ENCODE measurements at regions not wholly inside any gene's neighbourhood (a gene's known extent, or its start where the extent isn't known, plus 50 kb on each side); places are given as distances from the start of the nearest gene placed in this dataset.

GRCh38 chr9:74117731-74118130 lies 379.4 kb upstream of the RORB start:
- TF ChIP-seq POLR2AphosphoS5 (IDR thresholded peaks at IDR 0.05; ENCODE audit: low read depth, low read length) (no peak), RFX5 (IDR thresholded peaks at IDR 0.05; ENCODE audit: low read length) (no peak), MEF2A (IDR thresholded peaks at IDR 0.05; ENCODE audit: borderline replicate concordance, low read depth) (no peak), CTCF (IDR thresholded peaks at IDR 0.05) (no peak), FOXJ3 (CRISPR knock-in tag; IDR thresholded peaks at IDR 0.05) (no peak), JUND (IDR thresholded peaks at IDR 0.05) (no peak), RCOR1 (IDR thresholded peaks at IDR 0.05; ENCODE audit: low read length) (no peak), SMC3 (IDR thresholded peaks at IDR 0.05; ENCODE audit: low read depth, low read length) (no peak), ZBTB33 (IDR thresholded peaks at IDR 0.05; ENCODE audit: borderline replicate concordance, low read depth) (no peak), USF2 (IDR thresholded peaks at IDR 0.05; ENCODE audit: borderline replicate concordance, low read depth, low read length) (no peak), MXI1 (IDR thresholded peaks at IDR 0.05; ENCODE audit: low read depth, low read length) (no peak), REST (IDR thresholded peaks at IDR 0.05; ENCODE audit: low read depth, low read length) (no peak), EP300 (IDR thresholded peaks at IDR 0.05; ENCODE audit: borderline replicate concordance in 1 of 2, low read depth in 1 of 2, low read length in 1 of 2) (no peak), YY1 (IDR thresholded peaks at IDR 0.05; ENCODE audit: low read depth) (no peak)

All from SK-N-SH (cell line).